ENCODE measurements at regions not wholly inside any gene's neighbourhood (a gene's known extent, or its start where the extent isn't known, plus 50 kb on each side); places are given as distances from the start of the nearest gene placed in this dataset.

GRCh38 chr4:157674699-157675098 lies 454.2 kb downstream of the GRIA2 start:
- no peak for TF ChIP-seq CTCF (IDR thresholded peaks at IDR 0.05; ENCODE audit: low read depth, low read length, missing control alignments)
- H3K27me3 ChIP-seq (replicated peaks) = no peaks in the 10 kb centered on the region
- H3K4me3 ChIP-seq (ENCODE audit: low read depth, low read length) = no peak overlapping the region
- H3K36me3 ChIP-seq (replicated peaks) = no peaks in the 10 kb centered on the region
- in situ Hi-C loops (cut with HindIII; ENCODE audit: low pct_ligation_motif_present, low sequenced_read_pairs) = no loop called here
- H3K27ac ChIP-seq = no peak overlapping the region
- DNase-seq = no peak

GRCh38 chr4:157667836-157668235 lies 447.3 kb downstream of the GRIA2 start:
- no peak for DNase-seq
- Histone ChIP-seq H3K36me3 (replicated peaks) (no peaks in the 10 kb centered on the region), H3K4me3 (ENCODE audit: low read depth, low read length) (no peak overlapping the region), H3K27ac (no peak overlapping the region), H3K27me3 (replicated peaks) (no peaks in the 10 kb centered on the region)
- in situ Hi-C loops (cut with HindIII; ENCODE audit: low pct_ligation_motif_present, low sequenced_read_pairs) = no loop called here
- TF ChIP-seq CTCF (IDR thresholded peaks at IDR 0.05; ENCODE audit: low read depth, low read length, missing control alignments) = no peak

GRCh38 chr4:157664726-157665125 lies 444.2 kb downstream of the GRIA2 start:
- H3K27ac ChIP-seq = no peak overlapping the region
- in situ Hi-C loops (cut with HindIII; ENCODE audit: low pct_ligation_motif_present, low sequenced_read_pairs) = no loop called here

DNA sequence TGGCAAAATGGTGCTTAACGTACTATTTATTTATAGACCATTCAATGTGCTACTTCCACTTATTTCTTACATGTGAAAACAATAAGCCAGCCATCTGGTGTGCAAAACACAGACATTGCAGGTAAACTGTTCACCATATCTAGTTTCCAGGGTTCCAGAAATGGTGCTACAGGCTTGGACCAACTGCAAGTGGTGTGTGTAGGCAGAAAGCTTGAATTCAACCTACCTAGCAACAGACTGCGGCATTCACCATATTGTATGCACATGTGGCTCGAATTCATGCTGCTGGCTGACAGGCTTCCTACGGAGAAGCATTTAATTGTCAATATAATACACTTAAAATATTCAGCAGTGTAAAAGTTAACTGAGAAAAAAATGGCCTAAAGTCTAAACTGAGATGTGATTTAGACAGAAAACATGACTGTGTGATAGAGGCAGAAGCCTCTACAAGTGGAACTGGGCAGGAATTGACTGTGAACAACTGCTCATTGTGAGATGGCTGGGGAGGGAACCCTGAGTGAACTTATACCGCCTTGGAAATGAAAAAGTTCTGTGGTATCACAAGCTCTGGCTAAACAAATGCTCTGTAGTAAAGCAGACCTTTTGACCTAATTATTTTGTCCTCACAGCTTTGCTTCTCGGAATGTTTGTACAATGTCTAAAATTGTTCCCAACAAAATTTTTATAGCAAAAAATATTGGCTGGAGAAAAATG lies 434.7 kb downstream of the GRIA2 start:
- H3K4me3 ChIP-seq (ENCODE audit: low read depth, low read length) = no peak overlapping the region
- in situ Hi-C loops (cut with HindIII; ENCODE audit: low pct_ligation_motif_present, low sequenced_read_pairs) = no loop called here
- no peak for TF ChIP-seq CTCF (IDR thresholded peaks at IDR 0.05; ENCODE audit: low read depth, low read length, missing control alignments)
- no peak for DNase-seq
- H3K36me3 ChIP-seq (replicated peaks) = no peaks in the 10 kb centered on the region
- H3K27me3 ChIP-seq (replicated peaks) = no peaks in the 10 kb centered on the region
- H3K27ac ChIP-seq = no peak overlapping the region

More at GRCh38 chr4:157664726-157665125, 444.2 kb downstream of the GRIA2 start:
- Histone ChIP-seq H3K36me3 (replicated peaks) (no peaks in the 10 kb centered on the region), H3K4me3 (ENCODE audit: low read depth, low read length) (no peak overlapping the region), H3K27me3 (replicated peaks) (no peaks in the 10 kb centered on the region)
- DNase-seq = peak; percentile 69
- no peak for TF ChIP-seq CTCF (IDR thresholded peaks at IDR 0.05; ENCODE audit: low read depth, low read length, missing control alignments)

- TF ChIP-seq CTCF (IDR thresholded peaks at IDR 0.05; ENCODE audit: low read depth, low read length, missing control alignments) = no peak
- H3K27ac ChIP-seq = no peak overlapping the region
- in situ Hi-C loops (cut with HindIII; ENCODE audit: low pct_ligation_motif_present, low sequenced_read_pairs) = no loop called here
- no peak overlapping the region for H3K4me3 ChIP-seq (ENCODE audit: low read depth, low read length)
- H3K36me3 ChIP-seq (replicated peaks) = no peaks in the 10 kb centered on the region
- no peak for DNase-seq
- H3K27me3 ChIP-seq (replicated peaks) = no peaks in the 10 kb centered on the region
Observed at GRCh38 chr4:157643257-157643656, 422.7 kb downstream of the GRIA2 start.

- H3K4me3 ChIP-seq (ENCODE audit: low read depth, low read length) = no peak overlapping the region
- no peaks in the 10 kb centered on the region for H3K27me3 ChIP-seq (replicated peaks)
- DNase-seq = no peak
- TF ChIP-seq CTCF (IDR thresholded peaks at IDR 0.05; ENCODE audit: low read depth, low read length, missing control alignments) = no peak
- in situ Hi-C loops (cut with HindIII; ENCODE audit: low pct_ligation_motif_present, low sequenced_read_pairs) = no loop called here
- H3K36me3 ChIP-seq (replicated peaks) = no peaks in the 10 kb centered on the region
- H3K27ac ChIP-seq = no peak overlapping the region
Observed at GRCh38 chr4:157634057-157634456, 413.5 kb downstream of the GRIA2 start.
